HG02763 (cell line): ENCODE measurements at regions not wholly inside any gene's neighbourhood (a gene's known extent, or its start where the extent isn't known, plus 50 kb on each side); places are given as distances from the start of the nearest gene placed in this dataset.

ENCODE experiments used
- ATAC-seq: cut with Tn5 transposase; IDR thresholded peaks from one replicate; pipeline ENCODE4 v1.9.1; 2021; ENCODE audit warnings: mild to moderate bottlenecking, moderate library complexity; ENCODE audit not compliant: unreplicated experiment

- no peak for ATAC-seq
Measured at GRCh38 chr14:82112210-82112839, 578.7 kb upstream of the SEL1L start.

DNA sequence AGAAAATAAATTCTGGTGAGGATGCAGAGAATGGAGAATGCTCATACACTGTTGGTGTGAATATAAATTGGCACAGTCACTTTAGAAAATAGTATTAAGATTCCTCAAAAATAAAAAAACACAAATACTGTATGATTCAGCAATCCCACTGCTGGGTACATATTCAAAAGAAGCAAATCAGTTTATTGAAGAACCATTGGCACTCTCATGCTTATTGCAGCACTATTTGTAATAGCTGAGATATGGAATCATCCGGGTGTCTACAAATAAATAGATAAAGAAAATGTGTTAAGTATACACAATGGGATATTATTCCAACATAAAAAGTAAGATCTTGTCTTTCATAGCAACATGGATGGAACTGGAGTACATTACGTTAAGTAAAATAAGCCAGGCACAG, 579.4 kb upstream of the SEL1L start:
- ATAC-seq: no peak

- no peak for ATAC-seq
Measured at GRCh38 chr14:82113710-82114109, 580.1 kb upstream of the SEL1L start.

GRCh38 chr14:82116721-82117120, 583.1 kb upstream of the SEL1L start:
- ATAC-seq: no peak

DNA sequence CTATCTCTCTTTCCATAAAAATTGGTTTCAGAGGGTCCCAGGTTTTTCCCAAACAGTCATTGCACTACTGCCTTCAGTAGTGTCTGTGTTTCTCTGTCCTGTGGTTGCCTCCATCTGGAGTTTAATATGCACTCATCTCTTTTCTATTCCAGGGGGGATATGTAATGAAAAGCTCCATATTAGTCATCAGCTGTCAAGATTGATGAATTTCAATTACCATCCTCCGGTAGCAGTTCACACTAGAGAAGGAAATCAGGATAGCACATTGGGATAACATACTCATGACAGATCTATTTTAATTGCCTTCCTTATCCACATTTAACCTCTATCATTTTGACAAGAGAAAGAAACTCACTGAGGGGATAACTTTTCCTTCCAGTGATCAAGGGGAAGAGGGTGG, 589.0 kb upstream of the SEL1L start:
- no peak for ATAC-seq

GRCh38 chr14:82124511-82124910, 590.9 kb upstream of the SEL1L start:
- ATAC-seq: no peak

DNA sequence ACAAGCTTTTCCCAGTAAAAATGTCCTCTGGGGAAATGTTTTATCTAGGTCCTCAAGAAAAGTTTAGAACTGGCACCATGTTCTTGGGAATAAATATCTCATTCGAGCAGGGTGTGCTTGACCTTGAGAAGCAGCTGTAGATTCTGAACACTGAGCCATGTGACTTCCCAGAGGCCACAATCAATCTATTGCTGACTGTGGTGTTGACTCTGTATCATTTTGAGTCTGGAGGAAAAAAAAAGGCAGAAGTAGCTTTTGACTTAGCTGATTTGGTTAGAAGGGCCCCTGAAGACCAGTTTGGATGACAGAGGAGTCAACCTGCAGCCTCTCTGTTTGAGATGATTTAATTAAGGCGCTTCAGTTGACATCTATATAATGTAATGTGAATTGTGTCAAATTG, 592.4 kb upstream of the SEL1L start:
- ATAC-seq: no peak

DNA sequence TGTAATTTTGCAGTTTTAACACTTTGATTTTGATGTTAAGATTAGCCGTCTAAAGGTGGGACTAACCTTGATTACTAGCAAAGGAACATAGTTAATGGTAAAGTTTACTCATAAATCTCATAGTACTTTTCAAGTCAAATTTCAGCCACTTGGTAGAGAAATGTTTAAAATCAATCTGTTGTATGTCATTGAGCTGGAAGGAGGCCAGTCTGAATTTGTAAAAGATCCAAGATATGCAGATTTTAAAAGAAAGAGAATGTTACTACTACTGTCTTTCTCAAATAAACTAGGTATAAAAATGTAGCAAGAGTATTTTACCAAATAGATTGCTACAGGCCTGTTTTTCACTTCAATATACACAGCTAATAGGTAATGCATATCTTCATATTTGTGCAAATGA, 600.8 kb upstream of the SEL1L start:
- ATAC-seq: no peak

GRCh38 chr14:82138431-82138830, 604.8 kb upstream of the SEL1L start:
- no peak for ATAC-seq

- no peak for ATAC-seq
Measured at GRCh38 chr14:82146846-82147245, 613.2 kb upstream of the SEL1L start.

- no peak for ATAC-seq
Measured at GRCh38 chr14:82153689-82154088, 620.0 kb upstream of the SEL1L start.

- ATAC-seq: no peak
Measured at GRCh38 chr14:82159624-82160023, 626.0 kb upstream of the SEL1L start.

- ATAC-seq: no peak
Measured at GRCh38 chr14:82180139-82180538, 646.5 kb upstream of the SEL1L start.

DNA sequence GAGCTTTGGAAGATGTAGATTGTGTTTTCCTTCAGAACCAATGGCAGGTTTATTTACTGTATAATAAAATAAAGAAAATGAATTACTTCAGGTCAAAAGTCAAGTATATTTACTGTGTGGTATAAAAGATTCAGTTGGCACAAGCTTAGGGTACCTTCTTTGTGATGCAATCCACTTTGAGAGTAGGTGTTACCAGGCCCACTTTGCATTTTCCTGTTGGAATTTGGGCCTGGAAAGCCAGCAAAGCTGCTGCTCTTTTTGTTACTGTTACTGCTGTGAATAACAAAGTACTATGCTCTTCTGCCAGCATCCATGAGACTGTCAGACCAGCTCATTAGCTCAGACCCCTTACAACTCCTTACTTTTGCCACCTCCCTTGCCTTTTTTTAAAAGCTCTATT, 649.0 kb upstream of the SEL1L start:
- no peak for ATAC-seq

- no peak for ATAC-seq
Measured at GRCh38 chr14:82190742-82191141, 657.1 kb upstream of the SEL1L start.

- no peak for ATAC-seq
Measured at GRCh38 chr14:82192387-82192786, 658.7 kb upstream of the SEL1L start.

DNA sequence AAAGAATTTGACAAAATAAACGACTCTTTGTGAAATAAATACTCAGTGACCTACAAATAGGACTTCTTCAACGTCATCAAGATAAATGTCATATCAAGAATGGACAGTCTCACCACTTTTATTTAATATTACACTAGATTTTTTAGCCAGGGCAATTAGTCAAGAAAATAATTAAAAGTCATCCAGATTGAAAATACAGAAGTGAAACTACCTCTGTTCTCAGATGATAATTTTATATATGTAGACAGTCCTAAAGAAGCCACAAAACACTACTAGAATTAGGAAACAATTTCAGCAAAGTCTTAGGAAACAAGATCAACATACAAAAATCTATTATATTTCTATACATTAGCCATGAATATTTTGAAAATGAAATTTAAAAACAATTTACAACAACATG, 689.6 kb upstream of the SEL1L start:
- no peak for ATAC-seq

GRCh38 chr14:82224610-82225009, 691.0 kb upstream of the SEL1L start:
- ATAC-seq: no peak

DNA sequence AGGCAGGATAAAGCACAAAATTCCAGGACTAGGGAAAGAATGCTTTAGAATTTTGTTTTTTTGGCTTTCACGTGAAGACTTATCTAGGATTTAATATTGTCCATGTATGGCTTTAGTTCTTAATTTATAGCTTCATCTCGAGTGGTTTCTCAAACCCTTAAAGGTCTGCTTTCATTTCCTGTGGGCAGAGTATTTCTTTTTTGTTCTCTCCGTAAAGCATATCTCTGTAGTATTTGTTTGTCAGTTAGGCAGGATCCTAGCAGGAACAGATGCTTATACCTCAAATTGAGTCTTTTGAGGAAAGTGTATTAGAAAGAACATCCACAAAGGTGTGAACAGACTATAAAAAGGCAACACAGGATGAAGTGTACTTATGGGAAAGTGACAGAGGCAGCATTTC, 697.1 kb upstream of the SEL1L start:
- ATAC-seq: no peak

DNA sequence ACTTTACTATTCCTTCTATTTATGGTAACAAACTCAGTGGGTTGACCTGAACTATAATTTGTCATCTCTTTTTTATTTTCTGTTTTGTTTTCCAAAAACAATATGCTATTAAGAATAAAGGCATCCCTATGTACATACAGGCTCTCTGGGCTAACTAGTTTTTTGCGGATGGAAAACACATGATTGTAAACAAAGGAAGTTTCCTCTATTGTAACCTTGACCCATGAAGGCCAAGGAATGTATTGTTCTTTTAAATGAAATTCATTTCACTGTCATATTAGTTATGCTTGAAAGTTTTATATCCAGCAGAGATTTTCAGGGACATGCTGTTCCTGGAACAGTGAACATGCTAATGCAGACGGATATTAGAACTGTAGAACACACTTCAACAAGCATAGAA, 705.0 kb upstream of the SEL1L start:
- ATAC-seq: no peak

- ATAC-seq: no peak
Measured at GRCh38 chr14:82239223-82239622, 705.6 kb upstream of the SEL1L start.

DNA sequence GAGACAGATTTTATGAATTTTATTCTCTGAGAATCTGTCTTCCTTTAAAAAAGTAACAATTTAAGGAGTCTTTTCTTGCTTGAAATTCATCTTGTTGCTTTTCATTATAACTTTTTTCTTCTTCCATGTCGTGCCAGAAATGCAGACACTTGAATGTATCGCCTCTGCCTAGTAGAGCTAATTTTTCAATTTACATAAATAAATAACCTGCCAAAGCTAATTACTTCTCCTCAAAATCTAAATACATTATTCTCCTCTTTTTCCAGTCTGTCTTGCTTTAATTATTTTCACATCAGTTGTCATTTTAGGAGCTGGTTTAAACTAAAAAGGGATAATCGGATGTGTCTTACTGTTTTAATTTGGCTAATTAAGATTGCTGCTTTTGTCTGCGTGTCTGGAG, 711.1 kb upstream of the SEL1L start:
- no peak for ATAC-seq

- no peak for ATAC-seq
Measured at GRCh38 chr14:82251494-82251893, 717.8 kb upstream of the SEL1L start.

- ATAC-seq: no peak
Measured at GRCh38 chr14:82270286-82270685, 736.6 kb upstream of the SEL1L start.
